ENCODE measurements at regions not wholly inside any gene's neighbourhood (a gene's known extent, or its start where the extent isn't known, plus 50 kb on each side); places are given as distances from the start of the nearest gene placed in this dataset.
A peak's percentile ranks its signal among the peaks of the same experiment; 100 is the strongest.

DNA sequence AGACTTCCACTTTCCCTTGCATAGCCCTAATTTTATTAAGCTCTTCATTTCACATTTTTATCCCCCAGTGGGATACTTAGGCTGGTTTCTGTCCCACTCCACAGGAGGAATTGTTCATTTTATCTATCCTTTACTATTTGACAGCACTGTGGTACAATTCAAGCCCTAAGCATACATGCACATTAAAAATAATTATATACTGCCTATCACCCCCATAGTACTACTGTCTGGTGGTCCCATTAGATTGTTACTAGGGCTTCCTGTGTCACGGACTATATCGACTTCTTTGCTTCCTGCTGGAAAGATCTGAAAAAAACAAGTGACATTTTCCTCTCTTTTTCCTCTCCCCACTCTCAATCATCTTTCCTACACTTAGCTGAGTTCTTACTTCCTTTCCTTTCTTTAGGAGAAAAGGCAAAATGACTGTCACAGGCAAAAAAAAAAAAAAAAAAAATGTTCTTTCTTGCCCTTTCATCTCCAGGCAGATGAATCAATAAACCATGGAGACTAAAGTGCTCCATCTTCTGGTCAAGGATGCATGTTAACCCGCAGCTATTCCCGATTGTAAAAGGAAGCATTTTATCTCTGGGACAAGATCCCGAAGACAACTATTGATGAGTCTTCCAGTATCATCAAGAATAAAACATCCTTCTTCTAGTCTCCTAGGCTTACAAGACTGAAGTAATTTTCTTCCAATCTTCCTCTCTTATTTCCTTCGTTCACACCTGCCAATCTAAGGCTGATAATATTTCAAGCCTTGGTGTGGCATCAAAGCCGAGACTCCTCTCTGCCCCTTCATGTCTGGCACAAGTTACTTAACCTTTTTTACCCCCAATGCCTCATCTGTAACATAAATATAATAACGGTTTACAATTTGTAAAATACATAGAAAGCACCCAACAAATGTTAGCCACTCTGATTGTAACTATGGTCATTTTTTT, 94.4 kb upstream of the PLEKHG7 start:
- TF ChIP-seq POLR2A (IDR thresholded peaks at IDR 0.05; ENCODE audit: low read depth, low read length) (no peak), SMAD1 (IDR thresholded peaks at IDR 0.05; ENCODE audit: low read depth, partially characterized antibody) (no peak), CREB1 (IDR thresholded peaks at IDR 0.05; ENCODE audit: low read depth) (no peak), ATF7 (IDR thresholded peaks at IDR 0.05; ENCODE audit: low read depth) (no peak), HDGF (IDR thresholded peaks at IDR 0.05) (no peak), HDAC2 (IDR thresholded peaks at IDR 0.05) (no peak), BHLHE40 (IDR thresholded peaks at IDR 0.05; ENCODE audit: borderline replicate concordance in 1 of 2, low read depth in 2 of 2, low read length in 1 of 2) (no peak), SIN3A (IDR thresholded peaks at IDR 0.05; ENCODE audit: low read depth, low read length) (no peak)
- TF ChIP-seq, protein P1, sequence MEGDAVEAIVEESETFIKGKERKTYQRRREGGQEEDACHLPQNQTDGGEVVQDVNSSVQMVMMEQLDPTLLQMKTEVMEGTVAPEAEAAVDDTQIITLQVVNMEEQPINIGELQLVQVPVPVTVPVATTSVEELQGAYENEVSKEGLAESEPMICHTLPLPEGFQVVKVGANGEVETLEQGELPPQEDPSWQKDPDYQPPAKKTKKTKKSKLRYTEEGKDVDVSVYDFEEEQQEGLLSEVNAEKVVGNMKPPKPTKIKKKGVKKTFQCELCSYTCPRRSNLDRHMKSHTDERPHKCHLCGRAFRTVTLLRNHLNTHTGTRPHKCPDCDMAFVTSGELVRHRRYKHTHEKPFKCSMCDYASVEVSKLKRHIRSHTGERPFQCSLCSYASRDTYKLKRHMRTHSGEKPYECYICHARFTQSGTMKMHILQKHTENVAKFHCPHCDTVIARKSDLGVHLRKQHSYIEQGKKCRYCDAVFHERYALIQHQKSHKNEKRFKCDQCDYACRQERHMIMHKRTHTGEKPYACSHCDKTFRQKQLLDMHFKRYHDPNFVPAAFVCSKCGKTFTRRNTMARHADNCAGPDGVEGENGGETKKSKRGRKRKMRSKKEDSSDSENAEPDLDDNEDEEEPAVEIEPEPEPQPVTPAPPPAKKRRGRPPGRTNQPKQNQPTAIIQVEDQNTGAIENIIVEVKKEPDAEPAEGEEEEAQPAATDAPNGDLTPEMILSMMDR (IDR thresholded peaks at IDR 0.05 in 2 of 3, conservative IDR thresholded peaks at IDR 0.05 in 1 of 3; ENCODE audit: control insufficient read depth in 2 of 3, extremely low read depth in 1 of 3, insufficient read depth in 1 of 3, low read depth in 3 of 3, low read length in 3 of 3) = peak; percentile 10 to 38 (median 34); a peak in 2 of 6 replicates

All from GM12878 (cell line).